T-cell (primary cell): ENCODE measurements at regions not wholly inside any gene's neighbourhood (a gene's known extent, or its start where the extent isn't known, plus 50 kb on each side); places are given as distances from the start of the nearest gene placed in this dataset.

ENCODE experiments used
- ATAC-seq, 4 experiments: fragments of 200-7000 bp in 3 of 4; fragments of 150-1000 bp in 1 of 4; cut with Tn5 transposase; replicated peaks in 1 of 4; 1 replicate in 3 of 4; 2 replicates in 1 of 4; pipeline ENCODE4 v1.10.0; 2021; ENCODE audit warnings: moderate library complexity in 3 of 4, mild to moderate bottlenecking in 2 of 4, moderate number of reproducible peaks in 1 of 4
- CTCF ChIA-PET, 2 donors: fragments of 300-600 bp; sonication (Branson Sonifier 250); formaldehyde crosslinking; loops; one replicate each; lab custom pipeline; 2022; ENCODE audit warnings: antibody characterized with exemption in 2 of 2; lab: Charles Lee
- POLR2A ChIA-PET, 2 donors: fragments of 300-600 bp; sonication (Branson Sonifier 250); formaldehyde crosslinking; loops; one replicate each; lab custom pipeline; 2022; ENCODE audit warnings: antibody characterized with exemption in 2 of 2; lab: Charles Lee
- DNase-seq, 35 experiments: peaks; one replicate each; pipeline versions ENCODE4 v3.0.0 to v3.0.0-alpha.2; 2013 to 2023
- H3K27ac ChIP-seq: one replicate; pipeline ENCODE4 v1.5.1; 2013; ENCODE audit warnings: low read length
- H3K27me3 ChIP-seq, 2 experiments: replicated peaks in 1 of 2; 1 replicate in 1 of 2; 2 replicates in 1 of 2; pipeline versions ENCODE4 v1.6.1 to v1.7.0; 2013; ENCODE audit warnings: low read length in 1 of 2, mixed read lengths in 1 of 2; ENCODE audit not compliant: control insufficient read depth in 2 of 2, insufficient read depth in 2 of 2; ENCODE audit errors: extremely low read depth in 1 of 2
- H3K36me3 ChIP-seq, 2 donors: 1 replicate in 1 of 2; 2 replicates in 1 of 2; pipeline versions ENCODE4 v1.6.1 to v1.7.0; 2013; ENCODE audit warnings: low read length in 1 of 2; ENCODE audit not compliant: control insufficient read depth in 2 of 2, insufficient read depth in 1 of 2; ENCODE audit errors: extremely low read depth in 1 of 2
- H3K4me1 ChIP-seq, 2 experiments: 1 replicate in 1 of 2; 2 replicates in 1 of 2; pipeline versions ENCODE4 v1.6.1 to v1.7.0; 2013; ENCODE audit warnings: low read length in 2 of 2, mixed read lengths in 1 of 2; ENCODE audit not compliant: insufficient read depth in 2 of 2, control insufficient read depth in 1 of 2; ENCODE audit errors: extremely low read depth in 1 of 2
- H3K4me3 ChIP-seq, 2 donors: 1 replicate in 1 of 2; 2 replicates in 1 of 2; pipeline versions ENCODE4 v1.5.1 to v1.7.0; 2013; ENCODE audit warnings: mild to moderate bottlenecking in 2 of 2, low read length in 1 of 2, moderate library complexity in 1 of 2; ENCODE audit not compliant: control insufficient read depth in 1 of 2; ENCODE audit errors: extremely low read depth in 1 of 2
- H3K9me3 ChIP-seq: 2 replicates; pipeline ENCODE4 v1.7.0; 2013
- H3K27ac Mint-ChIP-seq, 2 donors: one replicate each; pipeline ENCODE4 v1.8.0; 2020 to 2021; ENCODE audit warnings: mild to moderate bottlenecking in 2 of 2, mixed read lengths in 2 of 2
- H3K27me3 Mint-ChIP-seq, 2 donors: one replicate each; pipeline ENCODE4 v1.8.0; 2021 to 2022; ENCODE audit warnings: mixed read lengths in 2 of 2
- H3K36me3 Mint-ChIP-seq: one replicate; pipeline ENCODE4 v1.8.0; 2021; ENCODE audit warnings: mixed read lengths
- H3K4me1 Mint-ChIP-seq, 3 donors: one replicate each; pipeline ENCODE4 v1.8.0; 2020 to 2022; ENCODE audit warnings: mixed read lengths in 3 of 3, mild to moderate bottlenecking in 1 of 3
- H3K4me3 Mint-ChIP-seq, 3 donors: one replicate each; pipeline ENCODE4 v1.8.0; 2020 to 2022; ENCODE audit warnings: mild to moderate bottlenecking in 3 of 3, mixed read lengths in 3 of 3, moderate library complexity in 3 of 3
- H3K9me3 Mint-ChIP-seq, 3 donors: one replicate each; pipeline ENCODE4 v1.8.0; 2020 to 2022; ENCODE audit warnings: mixed read lengths in 3 of 3
- WGBS: methylation state at CpG from one replicate; pipeline ENCODE4 v1.1.5; 2013; ENCODE audit warnings: missing lambda C conversion rate; ENCODE audit not compliant: insufficient coverage; 5-methylcytosine and 5-hydroxymethylcytosine counted together

GRCh38 chr14:76947078-76947837, 81.2 kb downstream of the IRF2BPL start:
- no peak overlapping the region for H3K4me3 ChIP-seq
- peak overlapping the region; percentile 21 for H3K27ac ChIP-seq
- H3K27ac Mint-ChIP-seq = peak overlapping the region; percentile 73 to 74
- H3K4me1 Mint-ChIP-seq = peaks cover 22 to 52% (median 37%) of the 10 kb centered on the region in 3 donors
- ATAC-seq (peak; percentile 91 to 98 (median 94)), DNase-seq (peak; percentile 42 to 87 (median 68))
- peaks cover 5 to 26% of the 10 kb centered on the region in 2 experiments for H3K4me1 ChIP-seq
- H3K27me3 ChIP-seq = no peaks in the 10 kb centered on the region
- H3K4me3 Mint-ChIP-seq = peak overlapping the region in 2 of 3 donors; percentile 21 to 70
- H3K27me3 Mint-ChIP-seq = no peaks in the 10 kb centered on the region
- ChIA-PET POLR2A (interaction anchor here (0.6 to 1.3 kb wide), 3 partner anchors 9 to 80 kb away, joined by 3 to 4 read pairs (median 3); no protein-coding TSS in a partner anchor), CTCF (interaction anchor here (0.5 to 1.6 kb wide), 18 partner anchors 9 to 369 kb away, joined by 3 to 10 read pairs (median 4); no protein-coding TSS in a partner anchor)
- H3K9me3 Mint-ChIP-seq = no peaks in the 10 kb centered on the region
- no peaks in the 10 kb centered on the region for H3K9me3 ChIP-seq
- WGBS = 9% methylated on average over 22 of the region's 28 CpGs
- no peaks in the 10 kb centered on the region for H3K36me3 Mint-ChIP-seq
- H3K36me3 ChIP-seq = no peaks in the 10 kb centered on the region

DNA sequence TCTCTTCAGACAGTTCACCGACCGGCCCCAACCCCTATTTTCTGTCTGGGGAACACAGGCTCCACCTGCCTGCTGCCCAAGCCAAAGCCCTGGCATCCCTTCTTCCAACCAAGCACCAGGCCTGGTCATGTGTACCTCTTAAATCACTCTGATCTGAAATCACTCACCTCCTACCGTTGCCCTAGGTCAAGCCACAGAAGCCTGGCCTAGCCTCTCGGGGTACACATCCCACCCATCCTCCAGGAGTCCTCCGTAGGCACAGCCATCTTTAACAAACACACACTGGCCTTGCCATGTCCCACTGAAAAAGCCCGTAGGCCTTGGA, 81.8 kb downstream of the IRF2BPL start:
- peak overlapping the region in 2 of 3 donors; percentile 21 to 70 for H3K4me3 Mint-ChIP-seq
- CTCF ChIA-PET = interaction anchor here (0.7 to 1.6 kb wide), 8 partner anchors 17 to 124 kb away, joined by 3 to 8 read pairs (median 5); no protein-coding TSS in a partner anchor

GRCh38 chr14:76943072-76943471, 85.4 kb downstream of the IRF2BPL start:
- Mint-ChIP-seq H3K36me3 (no peaks in the 10 kb centered on the region), H3K4me1 (peaks cover 25 to 27% (median 27%) of the 10 kb centered on the region in 3 donors), H3K4me3 (no peak overlapping the region), H3K27me3 (no peaks in the 10 kb centered on the region), H3K9me3 (no peaks in the 10 kb centered on the region), H3K27ac (peak overlapping the region in 1 of 2 donors; percentile 23)
- WGBS = 95% methylated on average over 4 of the region's 4 CpGs
- H3K4me1 ChIP-seq = peaks cover 5 to 16% of the 10 kb centered on the region in 2 experiments
- H3K9me3 ChIP-seq = no peaks in the 10 kb centered on the region
- H3K4me3 ChIP-seq = no peak overlapping the region
- H3K27me3 ChIP-seq = peaks cover 0 to 2% of the 10 kb centered on the region in 2 experiments
- ATAC-seq (no peak), DNase-seq (no peak)
- no peaks in the 10 kb centered on the region for H3K36me3 ChIP-seq
- H3K27ac ChIP-seq = no peak overlapping the region
- POLR2A ChIA-PET = interaction anchor here (0.6 to 0.9 kb wide), 3 partner anchors 35 to 126 kb away, joined by 3 to 12 read pairs (median 8); no protein-coding TSS in a partner anchor
- CTCF ChIA-PET = interaction anchor here (0.5 to 1.8 kb wide), 8 partner anchors 10 to 260 kb away, joined by 3 to 7 read pairs (median 3); no protein-coding TSS in a partner anchor

More for the DNA sequence above, 81.8 kb downstream of the IRF2BPL start:
- Histone ChIP-seq H3K27ac (no peak overlapping the region), H3K27me3 (no peaks in the 10 kb centered on the region), H3K9me3 (no peaks in the 10 kb centered on the region), H3K4me1 (peaks cover 5 to 26% of the 10 kb centered on the region in 2 experiments), H3K36me3 (no peaks in the 10 kb centered on the region), H3K4me3 (no peak overlapping the region)
- ATAC-seq (no peak), DNase-seq (no peak)
- Mint-ChIP-seq H3K27me3 (no peaks in the 10 kb centered on the region), H3K9me3 (no peaks in the 10 kb centered on the region), H3K27ac (peak overlapping the region in 1 of 2 donors; percentile 74), H3K4me1 (peaks cover 25 to 50% (median 41%) of the 10 kb centered on the region in 3 donors), H3K36me3 (no peaks in the 10 kb centered on the region)
- POLR2A ChIA-PET = interaction anchor here (0.6 to 1.3 kb wide), 2 partner anchors 9 to 80 kb away, joined by 3 to 4 read pairs; no protein-coding TSS in a partner anchor
- 75% methylated on average over 5 of the region's 6 CpGs for WGBS

- H3K9me3 Mint-ChIP-seq = no peaks in the 10 kb centered on the region
- POLR2A ChIA-PET = interaction anchor here in 1 of 2 donors (0.5 kb wide), 1 partner anchor 8 kb away, joined by 3 read pairs; no protein-coding TSS in a partner anchor
- H3K36me3 ChIP-seq = no peaks in the 10 kb centered on the region
- H3K4me3 ChIP-seq = no peak overlapping the region
- DNase-seq = no peak
- WGBS = no CpG with 5 or more reads among the region's 12 CpGs
- H3K27me3 ChIP-seq = peaks cover 0 to 2% of the 10 kb centered on the region in 2 experiments
- H3K4me1 ChIP-seq = peaks cover 5 to 7% of the 10 kb centered on the region in 2 experiments
- no peak overlapping the region for H3K4me3 Mint-ChIP-seq
- no peaks in the 10 kb centered on the region for H3K27me3 Mint-ChIP-seq
- peaks cover 18% of the 10 kb centered on the region in 3 donors for H3K4me1 Mint-ChIP-seq
- H3K27ac ChIP-seq = no peak overlapping the region
- H3K27ac Mint-ChIP-seq = no peak overlapping the region
- CTCF ChIA-PET = interaction anchor here (0.6 to 1.8 kb wide), 8 partner anchors 11 to 259 kb away, joined by 3 to 7 read pairs (median 3); no protein-coding TSS in a partner anchor
- ATAC-seq = no peak
- H3K36me3 Mint-ChIP-seq = no peaks in the 10 kb centered on the region
- no peaks in the 10 kb centered on the region for H3K9me3 ChIP-seq
Measured at GRCh38 chr14:76941946-76942805, 86.3 kb downstream of the IRF2BPL start.

DNA sequence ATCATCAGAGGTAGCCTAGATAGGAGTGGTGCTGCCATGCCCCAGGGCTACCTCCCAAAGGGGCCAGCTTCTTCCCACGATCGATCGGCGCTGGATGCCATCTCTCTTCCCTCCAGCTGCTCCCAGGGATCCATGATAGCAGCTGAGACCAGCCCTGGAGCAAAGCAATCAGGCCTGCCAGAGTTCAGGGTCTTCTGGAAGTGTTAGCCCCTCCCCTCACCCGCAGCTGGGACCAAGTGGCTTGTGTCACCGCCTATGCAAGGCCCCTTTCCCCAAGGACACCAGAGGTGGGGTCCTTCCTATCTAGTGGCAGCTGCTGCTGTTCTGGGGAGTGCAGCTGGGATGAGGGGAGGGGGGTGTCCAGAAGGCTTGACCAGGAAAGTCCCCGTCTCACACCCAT, 87.0 kb downstream of the IRF2BPL start:
- WGBS = 100% methylated on average over 3 of the region's 7 CpGs
- DNase-seq = no peak
- CTCF ChIA-PET = interaction anchor here in 1 of 2 donors (1.8 kb wide), 1 partner anchor 20 kb away, joined by 5 read pairs; no protein-coding TSS in a partner anchor
- no peak overlapping the region for H3K27ac ChIP-seq
- Mint-ChIP-seq H3K4me3 (no peak overlapping the region), H3K27me3 (no peaks in the 10 kb centered on the region), H3K27ac (no peak overlapping the region), H3K4me1 (peaks cover 12% of the 10 kb centered on the region in 3 donors), H3K36me3 (no peaks in the 10 kb centered on the region), H3K9me3 (no peaks in the 10 kb centered on the region)
- POLR2A ChIA-PET = no interaction called here
- no peaks in the 10 kb centered on the region for H3K36me3 ChIP-seq
- H3K4me3 ChIP-seq = no peak overlapping the region
- peaks cover 0 to 2% of the 10 kb centered on the region in 2 experiments for H3K27me3 ChIP-seq
- peaks cover 0 to under 1% of the 10 kb centered on the region in 2 experiments for H3K4me1 ChIP-seq
- H3K9me3 ChIP-seq = no peaks in the 10 kb centered on the region
- no peak for ATAC-seq
